Stimulated activated CD4-positive, alpha-beta T cell treated with anti-CD3 and anti-CD28 coated beads, Interleukin-12 subunit alpha, Interleukin-12 subunit beta, amount 100 ng/mL, for 48 hours (primary cell): ENCODE measurements at regions not wholly inside any gene's neighbourhood (a gene's known extent, or its start where the extent isn't known, plus 50 kb on each side); places are given as distances from the start of the nearest gene placed in this dataset.

Experiments used
- DNase-seq, 3 donors: peaks; one replicate each; pipeline ENCODE4 v3.0.0-alpha.2; 2020; ENCODE audit warnings: low read depth in 2 of 3, low spot score in 1 of 3

GRCh38 chr14:71322655-71323250, 415.5 kb downstream of the PCNX1 start:
- no peak for DNase-seq

DNA sequence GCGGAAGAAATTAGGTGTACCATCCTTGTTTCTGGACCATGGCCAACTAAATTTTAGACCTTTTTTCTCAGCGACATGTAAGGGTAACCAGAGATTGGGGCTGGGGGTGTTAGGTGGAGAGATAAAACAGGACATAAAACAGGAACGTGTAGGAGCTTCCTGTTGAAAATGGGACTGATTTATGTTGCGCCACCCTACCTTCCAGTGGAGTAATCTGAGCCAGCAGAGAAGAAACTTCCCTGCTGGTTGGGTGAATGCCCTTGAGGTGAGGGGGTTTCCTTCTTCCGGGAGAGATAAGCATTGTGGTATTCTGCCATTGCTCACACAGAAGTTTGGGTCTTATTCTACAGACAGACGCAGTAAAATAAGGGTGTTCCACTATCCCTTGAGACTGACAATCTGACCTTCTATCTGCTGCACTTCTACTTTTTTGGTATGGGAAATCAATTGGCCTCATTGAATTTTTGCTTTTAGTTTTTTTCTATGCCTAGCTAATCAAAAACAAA, 417.6 kb downstream of the PCNX1 start:
- no peak for DNase-seq

- DNase-seq, result no peak
Observed at GRCh38 chr14:71327691-71328090, 420.4 kb downstream of the PCNX1 start.

- DNase-seq, result no peak
Observed at GRCh38 chr14:71328183-71328582, 420.9 kb downstream of the PCNX1 start.

DNA sequence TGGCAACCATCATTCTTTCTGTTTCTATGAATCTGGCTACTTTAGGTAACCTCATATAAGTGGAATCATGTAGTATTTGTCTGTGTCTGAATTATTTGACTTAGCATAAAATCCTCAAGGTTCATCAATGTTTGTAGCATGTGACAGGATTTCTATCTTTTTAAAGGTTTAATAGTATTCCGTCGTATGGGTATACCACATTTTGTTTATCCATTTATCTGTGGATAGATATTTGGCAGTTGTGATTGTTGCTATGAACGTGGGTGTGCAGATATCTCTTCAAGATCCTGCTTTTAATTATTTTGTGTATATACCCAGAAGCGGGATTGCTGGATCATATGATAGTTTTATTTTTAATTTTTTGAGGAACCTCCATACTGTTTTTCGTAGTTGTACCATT, 421.7 kb downstream of the PCNX1 start:
- no peak for DNase-seq

DNA sequence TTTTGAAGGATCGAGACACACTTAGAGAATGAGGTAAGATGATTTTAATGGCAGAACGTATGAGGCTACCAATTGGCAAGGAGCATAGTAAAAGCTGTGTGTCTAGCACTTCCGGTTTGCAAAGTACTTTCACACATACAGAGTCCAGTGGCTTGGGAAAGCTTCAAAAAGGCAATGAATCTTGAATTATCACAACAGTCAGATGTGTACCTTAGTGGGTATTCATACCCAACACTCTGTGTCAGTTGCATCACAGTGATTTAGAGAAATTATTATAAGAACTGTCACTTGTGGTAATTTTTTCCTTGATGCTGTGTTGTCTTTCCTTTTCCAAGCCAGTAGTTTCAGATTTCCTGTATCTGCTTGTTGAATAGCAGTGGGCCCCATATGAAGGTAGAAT, 424.1 kb downstream of the PCNX1 start:
- no peak for DNase-seq

DNA sequence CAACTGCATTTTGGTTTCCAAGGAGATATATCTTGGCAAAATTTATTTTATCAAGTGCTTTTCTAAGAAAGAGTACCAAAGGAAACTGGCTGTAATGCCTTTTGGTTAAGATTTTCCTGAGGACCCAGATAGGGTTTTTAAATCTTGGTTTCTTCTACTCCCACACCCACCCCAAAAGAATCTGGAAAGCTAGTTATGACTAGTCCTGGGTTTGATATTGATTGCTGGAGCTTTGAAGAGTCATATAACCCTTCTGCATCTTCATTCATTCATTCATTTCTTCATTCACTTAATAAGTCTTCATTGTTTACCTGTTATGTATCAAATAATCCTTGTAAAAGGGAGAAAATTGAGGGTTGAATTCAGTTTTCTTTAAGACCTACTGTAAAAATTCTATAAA, 425.2 kb downstream of the PCNX1 start:
- DNase-seq, result no peak

DNA sequence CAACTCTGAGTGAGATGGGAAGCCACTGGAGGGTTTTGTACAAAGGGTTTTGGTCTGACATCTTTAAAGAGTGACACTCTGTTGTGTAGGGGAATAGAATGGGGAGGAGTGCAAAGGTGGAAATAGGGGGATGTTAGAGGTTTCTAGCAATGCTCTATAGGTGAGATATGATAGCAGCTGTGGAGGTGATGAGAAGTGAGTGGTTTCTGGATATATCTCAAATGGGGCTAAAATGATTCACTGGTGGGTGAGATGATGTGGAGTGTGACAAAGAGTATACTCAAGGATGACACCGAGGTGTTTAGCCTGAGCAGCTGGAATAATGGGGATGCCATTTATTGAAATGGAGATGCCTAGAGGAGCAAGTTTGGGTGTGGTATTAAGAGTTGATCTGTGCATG, 426.4 kb downstream of the PCNX1 start:
- DNase-seq, result no peak

DNA sequence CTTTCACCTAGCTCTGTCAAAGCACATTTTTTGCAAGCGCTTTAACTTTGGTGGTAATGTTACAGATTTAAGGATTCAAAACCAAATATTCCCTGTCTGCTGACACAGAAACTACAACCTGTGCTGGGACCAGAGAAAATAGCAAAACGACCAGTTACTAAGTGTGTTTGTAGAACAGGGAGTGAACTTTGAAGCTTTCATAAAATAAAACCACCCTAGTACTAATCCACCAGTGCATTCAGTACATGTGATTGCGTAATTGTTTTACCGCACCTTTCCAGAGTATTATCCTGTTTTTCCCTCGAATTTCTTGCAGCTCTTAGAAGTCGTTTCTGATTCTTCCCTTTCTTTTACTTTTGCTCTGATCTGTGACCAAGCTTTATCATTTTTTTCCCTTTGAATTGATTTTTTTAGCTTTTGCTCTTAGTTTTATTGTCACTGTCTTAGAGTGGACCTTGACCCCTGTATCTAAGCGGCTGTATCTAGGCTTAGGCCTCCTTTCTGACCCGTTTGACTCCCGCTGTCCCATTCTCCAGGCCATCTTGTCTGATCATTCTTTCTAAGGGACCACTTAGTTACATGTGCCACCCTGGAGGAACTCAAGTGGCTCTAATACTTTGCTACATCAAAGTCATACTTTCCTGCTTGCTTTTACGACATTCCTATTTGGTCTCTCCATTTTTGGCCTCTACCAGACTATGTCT, 429.4 kb downstream of the PCNX1 start:
- no peak for DNase-seq

DNA sequence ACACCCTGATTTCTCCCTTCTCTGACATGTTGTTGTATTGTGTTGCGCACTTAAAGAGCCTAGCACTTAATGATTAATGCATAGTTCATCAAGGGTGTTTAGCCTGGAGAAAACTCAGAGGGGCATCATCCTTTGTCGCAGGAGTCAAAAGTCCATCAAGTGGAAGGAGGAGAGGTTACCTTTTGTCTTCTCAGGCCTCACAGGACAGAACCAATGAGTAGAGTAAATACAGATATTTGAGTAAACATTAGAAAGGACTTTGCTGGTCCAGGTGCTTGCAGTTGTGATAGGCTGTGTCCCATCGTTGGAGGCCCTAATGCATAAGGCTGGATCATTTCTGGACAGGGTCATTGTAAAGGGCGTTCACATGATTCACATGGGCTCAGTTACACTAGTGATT, 430.9 kb downstream of the PCNX1 start:
- DNase-seq, result no peak

GRCh38 chr14:71339650-71340415, 432.6 kb downstream of the PCNX1 start:
- DNase-seq, result no peak

DNA sequence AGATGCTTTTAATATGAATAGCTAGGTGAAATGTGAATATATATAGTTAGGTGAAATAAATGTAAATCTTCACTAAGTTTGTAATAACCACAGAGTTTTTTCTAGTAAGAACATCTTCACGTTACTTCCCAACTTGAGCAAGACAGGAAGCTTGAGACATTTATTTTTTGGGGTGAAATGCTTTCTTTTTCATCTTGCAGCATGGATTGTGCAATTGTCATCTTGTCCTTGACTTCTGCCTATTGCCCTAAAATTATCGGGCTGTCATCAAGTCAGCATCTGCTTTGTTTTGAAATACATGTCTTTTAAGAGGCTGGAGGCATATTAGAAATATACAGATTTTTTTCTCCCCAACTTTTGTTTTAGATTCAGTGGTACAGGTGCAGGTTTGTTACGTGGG, 433.9 kb downstream of the PCNX1 start:
- no peak for DNase-seq

GRCh38 chr14:71343724-71344123, 436.5 kb downstream of the PCNX1 start:
- no peak for DNase-seq

- no peak for DNase-seq
Observed at GRCh38 chr14:71344506-71344905, 437.2 kb downstream of the PCNX1 start.

- no peak for DNase-seq
Observed at GRCh38 chr14:71346685-71347084, 439.4 kb downstream of the PCNX1 start.

DNA sequence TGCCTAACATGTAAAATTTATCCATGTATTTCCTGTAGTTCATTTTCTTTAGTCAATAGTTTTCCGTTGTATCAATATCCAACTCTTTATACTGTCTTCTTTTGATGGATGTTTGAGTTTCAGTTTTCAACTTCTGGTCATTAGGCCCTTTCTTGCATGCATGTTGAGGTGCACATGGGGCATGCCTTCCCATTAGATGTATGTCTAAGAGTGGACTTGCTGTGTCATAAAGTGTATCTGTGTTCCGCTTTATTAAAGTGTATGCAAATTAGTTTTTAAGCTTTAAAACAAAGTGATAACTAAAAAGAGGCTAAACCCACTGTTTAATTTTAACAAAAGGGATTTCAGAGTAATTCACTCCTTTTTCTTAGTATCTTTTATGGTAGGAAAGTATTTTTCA, 441.1 kb downstream of the PCNX1 start:
- DNase-seq, result no peak

GRCh38 chr14:71348817-71349216, 441.6 kb downstream of the PCNX1 start:
- no peak for DNase-seq

DNA sequence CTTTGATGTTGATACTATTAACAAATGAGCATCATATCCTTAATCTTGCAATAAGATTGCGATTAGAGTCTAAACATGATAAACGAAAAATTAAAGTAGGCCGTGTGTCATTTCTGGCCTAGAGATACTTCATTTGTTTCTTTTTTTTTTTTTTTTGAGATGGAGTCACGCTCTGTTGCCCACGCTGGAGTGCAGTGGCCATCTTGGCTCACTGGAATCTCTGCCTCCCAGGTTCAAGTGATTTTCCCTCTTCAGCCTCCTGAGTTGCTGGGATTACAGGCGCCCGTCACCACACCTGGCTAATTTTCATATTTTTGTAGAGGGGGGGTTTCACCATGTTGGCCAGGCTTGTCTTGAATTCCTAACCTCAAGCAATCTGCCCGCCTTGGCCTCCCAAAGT, 446.9 kb downstream of the PCNX1 start:
- DNase-seq, result no peak

GRCh38 chr14:71354801-71355200, 447.5 kb downstream of the PCNX1 start:
- no peak for DNase-seq

GRCh38 chr14:71355324-71356201, 448.3 kb downstream of the PCNX1 start:
- DNase-seq, result no peak

- peak in 2 of 3 donors; percentile 8 to 25 for DNase-seq
Observed at GRCh38 chr14:71358209-71358931, 451.1 kb downstream of the PCNX1 start.
